GM18499 (cell line): ENCODE measurements at regions not wholly inside any gene's neighbourhood (a gene's known extent, or its start where the extent isn't known, plus 50 kb on each side); places are given as distances from the start of the nearest gene placed in this dataset.
"Not testable (repeated sequence)": the region's sequence is repeated elsewhere in the genome, so short reads cannot be mapped to it uniquely, and the experiment has no call there.

Experiments used
- ATAC-seq: cut with Tn5 transposase; IDR thresholded peaks from one replicate; pipeline ENCODE4 v1.9.1; 2021; ENCODE audit warnings: moderate number of reproducible peaks; ENCODE audit not compliant: insufficient read depth, unreplicated experiment

DNA sequence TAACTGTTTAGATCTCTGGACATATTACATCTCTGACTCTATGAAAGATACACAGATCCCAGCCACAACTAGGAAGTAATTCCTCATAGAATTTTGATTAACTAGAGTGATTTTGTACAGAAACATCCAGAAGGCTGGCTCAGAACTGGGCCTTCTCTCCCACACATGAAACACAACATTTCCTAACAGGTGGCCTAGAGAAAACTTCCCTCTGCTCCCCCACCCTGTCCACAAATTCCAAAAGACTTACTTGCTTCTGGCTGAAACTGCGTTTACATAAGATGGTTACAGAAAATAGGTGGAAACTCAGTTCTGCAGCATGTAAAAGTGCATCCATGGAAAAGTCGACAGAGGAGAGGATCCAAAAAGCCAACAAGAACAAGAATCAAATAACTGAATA lies 132.9 kb downstream of the FZD1 start:
- no peak for ATAC-seq

DNA sequence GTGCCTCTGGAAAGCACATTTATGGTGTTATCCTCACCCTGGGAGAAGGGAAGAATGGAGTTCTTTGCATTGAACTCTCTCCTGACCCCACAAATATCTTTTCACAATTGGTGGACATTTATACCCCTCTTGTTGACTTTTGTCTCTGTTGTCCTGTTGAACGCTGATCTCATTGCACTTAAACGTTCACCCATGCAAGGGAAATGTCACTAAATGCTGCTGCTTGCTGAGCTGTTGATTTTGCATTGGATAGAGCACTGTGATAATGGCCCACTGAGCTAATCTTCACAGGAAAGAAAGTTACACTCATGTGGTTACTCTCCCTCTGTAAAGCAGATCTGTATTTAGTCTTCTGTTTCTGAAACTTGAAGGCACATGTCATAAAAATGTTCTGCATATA lies 133.4 kb downstream of the FZD1 start:
- ATAC-seq = no peak

DNA sequence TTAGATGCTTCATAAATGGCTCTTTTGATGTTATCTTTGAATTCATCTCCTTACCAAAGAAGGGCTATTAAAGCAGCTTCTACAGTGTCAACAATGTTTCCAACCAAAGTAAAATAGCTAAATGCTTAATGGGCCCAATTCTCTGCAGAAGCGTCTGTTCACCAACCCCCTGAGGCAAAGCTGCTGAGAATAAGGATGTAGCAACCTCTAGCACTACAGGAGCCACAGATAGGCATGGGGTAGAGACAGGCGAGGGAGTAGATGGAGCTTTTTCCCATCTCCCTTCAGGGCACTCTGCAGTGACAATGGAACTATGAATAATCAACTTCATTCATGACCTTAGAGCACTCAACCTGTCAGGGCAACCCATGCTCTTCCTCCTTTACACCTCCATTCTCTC lies 134.1 kb downstream of the FZD1 start:
- ATAC-seq = no peak

DNA sequence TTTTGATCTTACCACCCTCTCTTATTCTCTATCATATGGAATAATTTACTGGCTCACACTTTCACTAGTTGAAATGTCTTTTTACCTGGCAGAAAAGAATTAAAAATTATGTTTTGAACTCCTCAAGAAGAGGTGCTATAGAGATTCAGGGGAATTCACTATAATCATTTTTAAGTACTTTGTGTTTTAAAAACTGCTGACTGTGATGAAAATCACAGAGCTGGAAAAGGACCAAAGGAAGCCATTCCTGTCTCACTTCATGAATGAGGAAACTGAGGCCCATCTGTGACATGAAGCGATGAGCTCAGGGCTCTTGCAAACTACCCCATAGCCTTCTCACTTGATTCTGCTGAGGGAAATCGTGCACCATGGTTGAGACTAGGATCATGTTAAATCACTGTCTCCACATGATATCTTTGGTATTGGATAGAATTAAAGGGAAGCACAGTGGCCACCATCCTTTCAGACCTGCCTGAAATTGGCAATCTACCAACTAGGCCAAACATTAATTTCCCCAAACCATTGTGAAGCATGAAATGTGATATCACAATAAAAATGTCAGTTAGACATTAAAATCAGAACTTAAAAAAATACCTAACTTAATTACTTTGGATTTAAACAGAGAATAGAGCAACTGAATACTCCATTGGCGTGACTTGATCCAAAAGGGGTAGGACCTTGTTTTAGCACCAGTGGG lies 141.0 kb downstream of the FZD1 start:
- ATAC-seq = no peak

DNA sequence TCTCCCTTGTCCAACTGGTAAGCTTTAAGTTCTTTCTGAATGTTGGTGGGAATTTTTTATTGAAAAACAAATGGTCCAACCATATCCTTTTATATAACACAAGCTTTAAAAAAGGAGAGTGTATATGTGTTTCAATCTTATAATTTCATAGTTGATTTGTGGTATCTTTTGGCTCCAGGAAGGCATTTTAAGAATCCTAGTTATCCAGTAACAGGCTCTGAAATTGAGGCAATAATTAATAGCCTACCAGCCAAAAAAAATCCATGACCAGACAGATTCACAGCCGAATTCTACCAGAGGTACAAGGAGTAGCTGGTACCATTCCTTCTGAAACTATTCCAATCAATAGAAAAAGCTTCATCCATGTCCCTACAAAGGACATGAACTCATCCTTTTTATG lies 141.6 kb downstream of the FZD1 start:
- not testable (repeated sequence) for ATAC-seq

DNA sequence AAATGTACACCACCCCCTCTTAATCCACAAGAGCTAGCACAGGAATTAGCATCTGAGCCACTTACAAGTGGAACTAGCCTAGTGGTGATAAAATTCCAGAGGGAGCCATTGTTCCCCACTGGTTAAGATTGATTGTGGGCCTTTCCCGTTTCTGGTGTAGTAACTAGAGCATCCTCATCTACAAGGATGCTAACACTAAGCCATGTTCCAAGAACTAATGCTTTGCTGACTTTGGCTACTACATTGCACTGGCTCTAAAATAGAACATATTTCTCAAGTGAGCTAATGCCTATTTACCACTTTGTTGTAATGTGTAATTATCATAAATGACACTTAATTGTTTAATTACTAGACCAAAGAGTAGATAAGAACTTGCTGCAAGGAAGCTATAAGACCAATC lies 143.7 kb downstream of the FZD1 start:
- ATAC-seq = no peak

DNA sequence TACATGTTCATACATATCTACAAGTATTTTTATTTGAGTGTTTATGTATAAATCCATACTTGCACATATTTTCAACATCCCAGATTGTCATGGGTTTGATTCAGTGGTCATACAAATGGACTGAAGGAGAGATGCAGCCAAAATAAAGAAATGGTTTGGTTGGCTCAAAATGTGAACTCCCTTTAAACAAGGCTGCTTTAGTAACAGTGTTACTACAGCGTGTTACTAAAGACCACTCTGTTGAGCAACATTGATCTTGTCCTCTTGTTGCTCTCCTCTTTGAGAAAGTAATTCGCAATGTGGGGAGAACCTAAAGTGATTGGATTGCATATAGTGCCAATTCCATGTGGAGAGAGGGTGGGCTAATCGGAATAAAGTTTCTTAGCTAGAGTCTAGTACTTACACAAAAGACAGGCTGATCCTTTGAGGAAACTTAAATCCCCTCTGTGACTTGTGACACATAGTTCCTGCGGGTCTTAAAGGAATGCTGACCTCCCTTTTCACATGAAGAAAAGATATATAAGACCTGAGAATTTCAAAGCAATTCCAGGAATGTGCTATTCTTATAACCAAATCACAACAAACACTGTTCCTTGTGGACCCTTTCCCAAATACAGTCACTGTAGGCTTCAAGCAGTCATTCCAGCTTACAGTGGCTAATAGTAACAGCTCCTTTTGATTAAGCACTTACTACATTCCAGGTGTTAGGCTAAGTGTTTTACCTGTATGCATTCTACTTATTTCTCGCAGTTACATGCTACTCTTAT lies 144.3 kb downstream of the FZD1 start:
- no peak for ATAC-seq

DNA sequence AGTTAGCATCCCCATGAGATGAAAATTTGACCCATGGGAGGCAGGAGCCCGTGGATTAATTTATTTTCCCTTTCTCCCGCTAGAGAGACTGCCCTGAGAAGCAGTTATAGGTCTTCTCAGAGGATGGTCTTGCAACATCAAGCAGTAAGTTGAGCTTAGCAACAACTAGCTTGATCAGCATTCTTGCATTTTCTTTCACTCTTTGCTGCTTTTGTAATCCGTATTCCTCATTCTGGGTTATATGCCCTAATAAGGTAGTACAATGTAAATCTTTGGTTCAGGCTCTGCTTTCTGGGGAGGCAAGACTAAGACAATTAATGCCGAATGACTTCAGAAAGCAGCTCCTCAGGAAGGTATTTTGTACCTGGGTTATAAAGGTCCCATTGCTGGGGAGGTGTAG lies 146.8 kb downstream of the FZD1 start:
- ATAC-seq = no peak

DNA sequence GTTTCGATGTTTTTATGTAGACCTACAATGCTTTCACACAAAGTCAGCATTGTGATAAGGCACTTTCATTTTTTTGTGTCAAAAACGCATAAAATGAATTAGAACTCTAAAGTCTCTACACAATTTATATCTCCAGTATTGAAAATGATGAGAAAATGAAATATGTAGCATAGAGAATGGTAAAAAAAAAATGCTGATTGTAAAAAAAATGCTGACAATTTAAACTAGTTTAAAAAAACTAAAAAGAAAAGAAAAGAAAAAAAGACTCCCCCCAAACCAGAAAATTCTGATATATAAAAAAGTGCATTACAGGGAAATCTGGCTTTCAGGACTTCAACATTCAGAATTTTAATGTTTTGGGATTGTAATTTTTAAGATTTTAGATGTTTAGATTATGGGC lies 148.1 kb downstream of the FZD1 start:
- ATAC-seq = no peak

DNA sequence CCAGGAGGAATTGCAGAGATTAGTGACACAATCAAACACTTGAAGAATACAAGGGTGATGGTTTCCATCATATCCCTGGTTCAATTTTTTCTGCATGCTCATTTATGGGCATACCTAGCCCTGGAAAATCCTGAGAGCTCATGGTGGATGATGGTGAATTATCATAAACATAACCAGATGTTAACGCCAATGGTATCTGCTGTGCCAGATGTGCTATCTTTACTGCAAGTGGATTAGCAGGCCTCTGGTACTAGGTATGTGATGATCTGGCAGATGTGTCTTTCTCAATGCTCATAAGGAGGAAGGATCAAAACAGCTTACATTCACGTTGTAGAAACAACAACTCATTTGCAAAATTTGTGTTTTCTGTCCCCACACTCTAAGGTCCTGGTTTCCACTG lies 150.5 kb downstream of the FZD1 start:
- ATAC-seq = no peak

DNA sequence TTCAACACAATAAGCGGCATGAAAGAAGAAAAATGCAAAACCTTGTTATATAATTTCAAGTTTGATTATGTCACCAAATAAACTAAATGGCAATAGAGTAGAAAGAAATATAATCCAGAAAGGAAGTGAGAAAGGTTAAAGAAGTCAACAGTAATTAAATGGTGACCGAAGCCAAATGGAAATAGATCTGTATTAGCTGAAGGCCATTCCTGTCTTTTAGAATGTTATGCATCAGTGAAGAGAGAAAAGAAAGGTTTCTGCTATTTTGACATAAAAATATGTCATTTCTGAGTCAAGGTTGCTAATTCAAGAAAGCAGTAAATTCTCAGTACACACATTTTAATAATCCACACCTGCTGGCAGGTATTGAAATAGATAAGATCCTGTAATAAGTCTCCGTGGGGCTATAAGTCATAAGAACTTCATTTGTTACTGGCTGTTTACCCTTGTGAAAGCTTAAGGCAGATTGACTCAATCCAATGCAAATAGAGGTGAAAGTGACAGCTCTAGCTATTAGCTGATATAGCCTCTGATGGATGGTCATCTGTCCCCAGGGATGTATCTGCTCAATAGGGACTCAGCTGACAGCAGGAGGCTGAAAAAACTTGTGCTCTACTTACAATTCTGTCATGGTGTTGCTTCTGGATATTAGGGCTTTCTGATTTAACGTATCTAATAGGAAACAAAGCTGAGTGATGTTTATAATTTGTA lies 152.1 kb downstream of the FZD1 start:
- no peak for ATAC-seq

DNA sequence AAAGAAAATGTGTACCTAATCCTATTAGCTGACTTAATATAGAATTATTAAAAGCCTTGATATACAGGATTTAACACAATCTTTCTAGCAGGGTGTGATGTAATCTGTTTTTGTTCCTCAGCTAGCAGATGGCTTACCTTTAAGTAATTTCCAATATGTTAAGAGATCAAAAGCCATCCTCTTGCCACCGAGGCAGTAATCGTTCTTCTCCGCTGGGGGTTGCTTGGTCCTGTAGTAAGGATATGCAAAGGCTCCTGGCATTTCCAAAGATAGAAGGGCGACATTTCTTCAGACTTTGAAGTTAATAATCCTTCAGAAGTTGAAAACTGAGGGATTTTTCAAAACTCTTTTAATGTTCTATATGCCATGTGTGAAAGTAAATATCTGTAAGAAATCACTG lies 156.4 kb downstream of the FZD1 start:
- ATAC-seq = no peak

DNA sequence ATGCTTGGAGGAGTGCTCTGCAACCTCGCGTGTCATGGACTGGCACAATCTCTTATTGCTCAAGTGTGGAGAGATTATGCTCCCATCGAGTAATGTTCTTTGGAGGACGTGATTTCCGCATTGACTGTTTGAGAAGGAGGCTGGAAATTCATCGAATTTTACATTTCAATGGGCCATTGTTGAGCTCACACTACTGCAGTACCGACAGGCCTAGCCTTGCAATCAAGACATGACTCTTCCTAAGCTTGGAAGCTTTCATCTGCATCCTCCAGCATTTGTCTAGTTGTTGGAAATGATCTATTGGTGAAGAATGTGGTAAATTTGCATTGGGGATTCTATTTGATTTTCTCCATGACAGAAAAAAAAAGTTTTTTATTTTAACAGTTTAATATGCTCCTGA lies 156.8 kb downstream of the FZD1 start:
- no peak for ATAC-seq

DNA sequence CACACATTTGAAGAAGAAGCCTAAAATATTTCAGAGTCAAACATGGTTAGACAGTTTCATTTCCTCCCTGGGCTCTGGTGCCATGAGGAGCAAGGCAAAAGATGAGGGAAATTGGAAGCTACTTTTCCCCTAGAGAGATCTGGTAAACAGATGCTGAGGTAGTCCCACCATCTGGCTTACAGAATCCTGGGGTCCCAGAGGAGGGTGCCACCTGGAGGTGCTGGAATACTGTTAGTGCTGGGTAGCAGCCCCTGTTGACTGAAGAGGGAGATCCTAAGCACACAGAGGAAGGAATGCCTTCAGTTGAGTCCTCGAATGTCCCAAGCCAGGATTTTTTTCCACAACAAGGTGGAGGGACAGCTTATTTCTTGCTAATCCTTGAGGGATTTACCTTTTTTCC lies 160.1 kb downstream of the FZD1 start:
- ATAC-seq = no peak

DNA sequence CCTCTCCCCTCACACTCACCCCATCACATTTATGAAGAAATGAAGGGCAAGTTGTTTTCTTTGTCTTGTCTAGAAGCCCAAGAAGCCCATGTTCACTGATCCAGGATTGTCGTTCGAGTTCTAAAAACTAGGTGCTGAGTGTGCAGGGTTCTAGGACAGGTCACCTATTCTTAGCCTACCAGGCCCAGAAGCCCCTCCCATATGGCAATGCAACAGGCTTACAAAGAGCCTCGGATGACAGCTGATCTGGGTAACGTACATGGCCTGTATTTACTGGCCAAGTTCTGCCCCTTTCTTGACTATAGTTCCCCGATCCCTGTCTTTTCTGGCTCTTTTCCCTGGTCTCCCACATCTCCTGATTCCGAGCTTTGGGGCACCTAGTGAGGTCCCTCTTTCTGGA lies 160.9 kb downstream of the FZD1 start:
- ATAC-seq = no peak

DNA sequence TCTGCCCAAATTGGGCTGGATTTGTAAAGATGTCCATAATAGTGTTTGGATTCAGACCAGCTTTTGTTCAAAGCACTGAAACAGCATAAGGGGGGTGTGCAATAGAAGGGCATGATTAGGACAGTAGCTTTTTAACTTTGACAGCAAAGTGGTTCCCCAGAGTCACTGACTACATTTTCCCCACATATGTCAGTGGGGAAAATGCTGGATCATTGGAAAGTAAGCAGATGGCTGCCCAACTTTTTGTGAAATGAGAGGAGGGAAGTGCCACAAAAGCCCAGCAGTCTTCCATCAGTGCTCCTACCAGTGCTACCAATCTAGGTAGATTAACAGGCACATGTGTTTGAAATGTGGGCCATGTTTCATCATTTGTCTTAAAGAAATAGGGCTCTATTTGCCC lies 162.8 kb downstream of the FZD1 start:
- ATAC-seq = no peak

DNA sequence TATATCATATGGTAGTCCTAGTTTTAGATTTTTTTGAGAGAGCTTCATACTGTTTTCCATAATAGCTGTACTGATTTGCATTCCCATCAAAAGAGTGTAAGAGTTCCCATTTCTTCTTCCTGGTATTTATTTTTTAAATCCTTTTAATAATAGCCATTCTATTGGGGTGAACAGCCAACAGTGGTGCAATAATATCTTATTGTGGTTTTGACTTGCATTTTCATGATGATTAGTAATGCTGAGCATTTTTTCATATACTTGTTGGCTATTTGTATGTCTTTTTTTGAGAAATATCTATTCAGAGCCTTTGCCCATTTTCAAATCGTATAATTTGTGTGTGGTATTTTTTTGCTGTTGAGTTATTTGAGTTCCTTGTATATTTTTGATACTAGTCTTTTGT lies 167.4 kb downstream of the FZD1 start:
- no peak for ATAC-seq

DNA sequence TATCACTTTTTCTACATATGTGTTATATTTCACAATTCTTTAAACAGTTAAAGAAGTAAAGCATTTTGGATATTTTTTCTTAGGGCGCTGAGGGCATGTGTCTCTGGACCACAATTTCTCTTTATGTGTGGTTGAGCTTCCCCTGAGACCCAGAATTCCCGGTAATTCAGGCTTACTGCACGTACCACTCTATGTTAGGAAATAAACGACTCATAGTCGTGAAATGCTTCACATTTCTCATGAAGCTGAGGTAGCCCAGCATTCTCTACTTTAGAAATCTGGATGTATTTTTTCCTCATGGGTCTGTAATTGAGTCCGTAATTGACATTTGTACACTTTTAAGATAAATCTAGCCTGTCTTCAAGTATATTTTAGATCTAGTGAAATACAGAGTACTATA lies 170.6 kb downstream of the FZD1 start:
- ATAC-seq = no peak

DNA sequence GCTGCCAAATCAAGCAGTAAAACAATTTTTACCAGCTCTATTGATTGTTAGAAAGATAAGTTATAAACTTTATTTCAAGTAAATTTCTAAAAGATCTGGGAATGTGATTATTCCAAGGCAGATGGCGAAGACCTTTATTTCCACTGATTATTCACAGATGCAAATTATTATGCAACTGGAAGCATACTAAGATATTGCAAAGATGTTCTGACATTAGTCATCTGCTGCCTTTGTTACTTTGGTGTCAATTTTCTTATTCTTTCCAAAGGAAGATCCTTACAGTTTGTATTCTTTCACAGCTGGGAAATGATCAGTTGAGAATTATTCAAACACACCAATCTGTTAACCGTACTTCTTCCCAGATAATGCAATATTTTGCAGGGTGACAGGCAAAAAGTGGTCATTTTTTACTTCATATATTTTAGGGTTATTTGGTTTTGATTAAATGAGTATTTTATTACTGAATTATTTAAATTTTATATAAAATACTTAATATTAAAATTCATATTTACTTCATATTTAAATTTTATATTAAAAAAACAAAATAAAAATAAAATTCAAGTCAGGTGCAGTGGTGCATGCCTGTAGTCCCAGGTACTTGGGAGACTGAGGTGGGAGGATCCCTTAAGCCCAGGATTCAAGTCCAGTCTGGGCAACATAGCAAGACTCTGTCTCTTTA lies 171.3 kb downstream of the FZD1 start:
- no peak for ATAC-seq

DNA sequence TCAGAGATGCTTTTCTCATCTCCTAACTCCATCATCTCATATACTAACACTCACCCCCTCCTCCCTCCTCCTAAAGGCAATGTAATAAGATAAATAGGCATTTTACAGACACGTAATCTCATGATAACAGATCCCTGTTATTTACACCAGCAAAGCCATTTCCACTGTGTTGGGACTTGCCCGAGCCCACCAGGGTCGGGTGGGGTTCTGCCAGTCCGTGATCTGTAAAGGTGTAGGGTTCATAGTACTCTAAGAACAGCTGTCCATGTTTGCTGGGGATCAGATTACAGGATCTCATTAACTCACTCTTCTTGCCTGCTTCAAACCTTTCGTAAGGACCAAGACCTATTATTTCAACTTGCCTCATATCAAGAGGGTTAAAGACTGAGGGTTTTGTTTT lies 172.4 kb downstream of the FZD1 start:
- ATAC-seq = no peak

DNA sequence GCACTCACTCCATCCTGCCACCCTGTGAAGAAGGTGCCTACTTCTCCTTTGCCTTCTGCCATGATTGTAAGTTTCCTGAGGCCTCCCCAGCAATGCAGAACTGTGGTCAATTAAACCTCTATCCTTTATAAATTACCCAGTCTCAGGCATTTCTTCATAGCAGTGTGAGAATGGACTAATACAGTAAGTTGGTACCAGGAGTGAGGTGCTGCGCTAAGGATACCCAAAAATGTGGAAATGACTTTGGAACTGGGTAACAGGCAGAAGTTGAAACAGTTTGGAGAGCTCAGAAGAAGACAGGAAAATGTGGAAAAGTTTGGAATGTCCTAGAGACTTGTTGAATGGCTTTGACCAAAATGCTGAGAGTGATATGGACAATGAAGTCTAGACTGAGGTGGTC lies 176.0 kb downstream of the FZD1 start:
- ATAC-seq = not testable (repeated sequence)
